GM23338 (cell line): ENCODE measurements at regions not wholly inside any gene's neighbourhood (a gene's known extent, or its start where the extent isn't known, plus 50 kb on each side); places are given as distances from the start of the nearest gene placed in this dataset.

ENCODE experiments used
- ATAC-seq: fragments of 200-7000 bp; cut with Tn5 transposase; 3 replicates; pipeline ENCODE4 v1.9.1; 2020
- DNase-seq: peaks from one replicate; pipeline ENCODE4 v3.0.0-alpha.2; 2015; ENCODE audit warnings: low spot score
- H2AFZ ChIP-seq: fragments of 200-600 bp; sonication (generic); 2 replicates; pipeline ENCODE4 v1.8.0; 2016; ENCODE audit warnings: antibody characterized with exemption, mild to moderate bottlenecking, moderate library complexity
- H3F3A ChIP-seq: fragments of 200-600 bp; sonication (generic); replicated peaks from 2 replicates; pipeline ENCODE4 v1.8.0; 2017; ENCODE audit warnings: antibody characterized with exemption, mixed run types, low read depth
- H3K27ac ChIP-seq: fragments of 200-600 bp; sonication (generic); 2 replicates; pipeline ENCODE4 v1.6.1; 2016; ENCODE audit warnings: low read depth
- H3K27me3 ChIP-seq: fragments of 200-600 bp; sonication (generic); 2 replicates; pipeline ENCODE4 v1.8.0; 2016; ENCODE audit warnings: mild to moderate bottlenecking, mixed run types, moderate library complexity; ENCODE audit not compliant: insufficient read depth
- H3K36me3 ChIP-seq: fragments of 200-600 bp; sonication (generic); 2 replicates; pipeline ENCODE4 v1.8.0; 2016; ENCODE audit warnings: mild to moderate bottlenecking; ENCODE audit not compliant: insufficient read depth
- H3K4me1 ChIP-seq: fragments of 200-600 bp; sonication (generic); 2 replicates; pipeline ENCODE4 v1.8.0; 2016; ENCODE audit warnings: mild to moderate bottlenecking, moderate library complexity; ENCODE audit not compliant: insufficient read depth
- H3K4me2 ChIP-seq: fragments of 200-600 bp; sonication (generic); 2 replicates; pipeline ENCODE4 v1.7.1; 2017; ENCODE audit warnings: mixed run types
- H3K4me3 ChIP-seq: fragments of 200-600 bp; sonication (generic); 2 replicates; pipeline ENCODE4 v1.6.1; 2016; ENCODE audit warnings: mixed run types
- H3K79me2 ChIP-seq: fragments of 200-600 bp; sonication (generic); replicated peaks from 2 replicates; pipeline ENCODE4 v1.8.0; 2017; ENCODE audit warnings: mild to moderate bottlenecking; ENCODE audit not compliant: insufficient read depth
- H3K9me2 ChIP-seq: fragments of 200-600 bp; sonication (generic); 2 replicates; pipeline ENCODE4 v1.8.0; 2017; ENCODE audit not compliant: insufficient read depth
- H4K20me1 ChIP-seq: fragments of 200-600 bp; sonication (generic); replicated peaks from 2 replicates; pipeline ENCODE4 v1.8.0; 2017; ENCODE audit warnings: mild to moderate bottlenecking; ENCODE audit not compliant: insufficient read depth
- H3K27ac Mint-ChIP-seq: 2 replicates; pipeline ENCODE4 v1.8.0; 2020; ENCODE audit warnings: inconsistent platforms, mild to moderate bottlenecking, moderate library complexity, mixed read lengths
- H3K27me3 Mint-ChIP-seq: 3 replicates; pipeline ENCODE4 v1.8.0; 2022; ENCODE audit warnings: low read depth, mild to moderate bottlenecking, moderate library complexity, mixed read lengths, inconsistent platforms; ENCODE audit not compliant: insufficient read depth, poor library complexity
- H3K36me3 Mint-ChIP-seq: 3 replicates; pipeline ENCODE4 v1.8.0; 2021; ENCODE audit warnings: low read depth, mild to moderate bottlenecking, inconsistent platforms, moderate library complexity, mixed read lengths
- H3K4me1 Mint-ChIP-seq: 3 replicates; pipeline ENCODE4 v1.8.0; 2020; ENCODE audit warnings: mild to moderate bottlenecking, inconsistent platforms, mixed read lengths
- H3K4me3 Mint-ChIP-seq: 3 replicates; pipeline ENCODE4 v1.8.0; 2021; ENCODE audit warnings: moderate library complexity, mild to moderate bottlenecking, inconsistent platforms, mixed read lengths
- H3K9me3 Mint-ChIP-seq: 3 replicates; pipeline ENCODE4 v1.8.0; 2020; ENCODE audit warnings: moderate library complexity, mild to moderate bottlenecking, inconsistent platforms, mixed read lengths
- CREB1 ChIP-seq: fragments of 250-450 bp; sonication (Bioruptor Pico); IDR thresholded peaks from 2 replicates; pipeline ENCODE4 v1.5.0; 2020; ENCODE audit warnings: low read depth, mild to moderate bottlenecking, moderate library complexity
- EZH2 ChIP-seq: fragments of 200-600 bp; sonication (generic); IDR thresholded peaks from one replicate; pipeline ENCODE4 v1.8.0; 2017; ENCODE audit warnings: antibody characterized with exemption, mild to moderate bottlenecking, low read depth; ENCODE audit not compliant: unreplicated experiment
- EZH2phosphoT487 ChIP-seq: fragments of 200-600 bp; sonication (generic); IDR thresholded peaks from one replicate; pipeline ENCODE4 v1.8.1; 2018; ENCODE audit warnings: antibody characterized with exemption; ENCODE audit not compliant: unreplicated experiment
- JUNB ChIP-seq: IDR thresholded peaks from one replicate; pipeline ENCODE4 v1.6.1; 2016; ENCODE audit warnings: antibody characterized with exemption; ENCODE audit not compliant: unreplicated experiment
- NANOG ChIP-seq: IDR thresholded peaks from 2 replicates; pipeline ENCODE4 v1.6.1; 2016; ENCODE audit warnings: antibody characterized with exemption, borderline replicate concordance
- POLR2AphosphoS5 ChIP-seq: IDR thresholded peaks from 2 replicates; pipeline ENCODE4 v1.6.1; 2016; ENCODE audit warnings: antibody characterized with exemption, low read depth
- STAT1 ChIP-seq: IDR thresholded peaks from one replicate; pipeline ENCODE4 v1.6.1; 2016; ENCODE audit warnings: antibody characterized with exemption; ENCODE audit not compliant: unreplicated experiment
- ZNF114 ChIP-seq: fragments of 250-450 bp; sonication (Bioruptor Pico); IDR thresholded peaks from 2 replicates; pipeline ENCODE4 v1.5.0; 2020; ENCODE audit warnings: mild to moderate bottlenecking, moderate library complexity
- ZNF331 ChIP-seq: fragments of 250-450 bp; sonication (Bioruptor Pico); IDR thresholded peaks from 2 replicates; pipeline ENCODE4 v1.5.0; 2020; ENCODE audit warnings: low read depth, mild to moderate bottlenecking, moderate library complexity
- TF ChIP-seq, protein P1 (sequence below): IDR thresholded peaks from one replicate; pipeline ENCODE4 v1.6.1; 2018; ENCODE audit warnings: antibody characterized with exemption; ENCODE audit not compliant: unreplicated experiment
- TF ChIP-seq, protein P2 (sequence below): fragments of 250-450 bp; sonication (Bioruptor Pico); IDR thresholded peaks from 2 replicates; pipeline ENCODE4 v1.5.0; 2020; ENCODE audit warnings: mild to moderate bottlenecking, moderate library complexity
- TF ChIP-seq, protein P3 (sequence below): IDR thresholded peaks from 2 replicates; pipeline ENCODE4 v1.6.1; 2016; ENCODE audit warnings: antibody characterized with exemption
- TF ChIP-seq, protein P4 (sequence below), 2 experiments: fragments of 200-600 bp in 1 of 2; sonication (generic) in 1 of 2; conservative IDR thresholded peaks; 2 replicates each; pipeline versions ENCODE4 v1.5.1 to v1.6.1; 2016 to 2017; ENCODE audit warnings: antibody characterized with exemption in 2 of 2, low read depth in 2 of 2, mild to moderate bottlenecking in 2 of 2, moderate library complexity in 1 of 2

DNA sequence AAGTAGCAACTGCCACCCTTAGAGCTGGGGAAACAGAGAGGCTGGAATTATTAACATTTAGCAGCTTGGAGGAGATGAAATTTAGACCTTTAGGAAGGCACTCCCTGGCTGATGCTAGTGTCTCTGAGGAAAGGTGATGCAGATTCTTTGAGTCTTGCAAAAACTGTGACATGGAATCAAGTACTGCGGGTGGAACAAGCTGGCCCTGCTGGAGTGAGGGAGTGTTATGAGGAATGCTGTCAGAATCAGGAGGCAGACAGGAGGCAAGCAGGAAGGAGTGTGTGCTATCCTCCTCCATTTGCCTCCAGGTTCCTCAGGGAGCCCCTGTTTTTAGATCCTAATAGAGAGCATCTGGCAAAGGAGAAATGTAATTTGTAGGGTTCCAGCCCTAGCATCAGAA lies 391.7 kb upstream of the PITX2 start:
- Mint-ChIP-seq H3K36me3 (no peaks in the 10 kb centered on the region), H3K27me3 (peaks cover 1% of the 10 kb centered on the region), H3K9me3 (no peaks in the 10 kb centered on the region), H3K27ac (no peak overlapping the region), H3K4me1 (peaks cover 7% of the 10 kb centered on the region; the same call in 2 of the 3 replicates), H3K4me3 (no peak overlapping the region)
- no peaks in the 10 kb centered on the region for H4K20me1 ChIP-seq
- H3K9me2 ChIP-seq: no peaks in the 10 kb centered on the region
- no peak overlapping the region for H3K27ac ChIP-seq
- no peak for DNase-seq
- no peaks in the 10 kb centered on the region for H3K79me2 ChIP-seq
- TF ChIP-seq POLR2AphosphoS5 (no peak), EZH2phosphoT487 (no peak), ZNF331 (CRISPR knock-in tag) (no peak), CREB1 (CRISPR knock-in tag) (no peak), JUNB (no peak), ZNF114 (CRISPR knock-in tag) (no peak), NANOG (no peak), STAT1 (no peak), EZH2 (no peak)
- TF ChIP-seq, protein P1, sequence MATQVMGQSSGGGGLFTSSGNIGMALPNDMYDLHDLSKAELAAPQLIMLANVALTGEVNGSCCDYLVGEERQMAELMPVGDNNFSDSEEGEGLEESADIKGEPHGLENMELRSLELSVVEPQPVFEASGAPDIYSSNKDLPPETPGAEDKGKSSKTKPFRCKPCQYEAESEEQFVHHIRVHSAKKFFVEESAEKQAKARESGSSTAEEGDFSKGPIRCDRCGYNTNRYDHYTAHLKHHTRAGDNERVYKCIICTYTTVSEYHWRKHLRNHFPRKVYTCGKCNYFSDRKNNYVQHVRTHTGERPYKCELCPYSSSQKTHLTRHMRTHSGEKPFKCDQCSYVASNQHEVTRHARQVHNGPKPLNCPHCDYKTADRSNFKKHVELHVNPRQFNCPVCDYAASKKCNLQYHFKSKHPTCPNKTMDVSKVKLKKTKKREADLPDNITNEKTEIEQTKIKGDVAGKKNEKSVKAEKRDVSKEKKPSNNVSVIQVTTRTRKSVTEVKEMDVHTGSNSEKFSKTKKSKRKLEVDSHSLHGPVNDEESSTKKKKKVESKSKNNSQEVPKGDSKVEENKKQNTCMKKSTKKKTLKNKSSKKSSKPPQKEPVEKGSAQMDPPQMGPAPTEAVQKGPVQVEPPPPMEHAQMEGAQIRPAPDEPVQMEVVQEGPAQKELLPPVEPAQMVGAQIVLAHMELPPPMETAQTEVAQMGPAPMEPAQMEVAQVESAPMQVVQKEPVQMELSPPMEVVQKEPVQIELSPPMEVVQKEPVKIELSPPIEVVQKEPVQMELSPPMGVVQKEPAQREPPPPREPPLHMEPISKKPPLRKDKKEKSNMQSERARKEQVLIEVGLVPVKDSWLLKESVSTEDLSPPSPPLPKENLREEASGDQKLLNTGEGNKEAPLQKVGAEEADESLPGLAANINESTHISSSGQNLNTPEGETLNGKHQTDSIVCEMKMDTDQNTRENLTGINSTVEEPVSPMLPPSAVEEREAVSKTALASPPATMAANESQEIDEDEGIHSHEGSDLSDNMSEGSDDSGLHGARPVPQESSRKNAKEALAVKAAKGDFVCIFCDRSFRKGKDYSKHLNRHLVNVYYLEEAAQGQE: no peak
- TF ChIP-seq, protein P2, sequence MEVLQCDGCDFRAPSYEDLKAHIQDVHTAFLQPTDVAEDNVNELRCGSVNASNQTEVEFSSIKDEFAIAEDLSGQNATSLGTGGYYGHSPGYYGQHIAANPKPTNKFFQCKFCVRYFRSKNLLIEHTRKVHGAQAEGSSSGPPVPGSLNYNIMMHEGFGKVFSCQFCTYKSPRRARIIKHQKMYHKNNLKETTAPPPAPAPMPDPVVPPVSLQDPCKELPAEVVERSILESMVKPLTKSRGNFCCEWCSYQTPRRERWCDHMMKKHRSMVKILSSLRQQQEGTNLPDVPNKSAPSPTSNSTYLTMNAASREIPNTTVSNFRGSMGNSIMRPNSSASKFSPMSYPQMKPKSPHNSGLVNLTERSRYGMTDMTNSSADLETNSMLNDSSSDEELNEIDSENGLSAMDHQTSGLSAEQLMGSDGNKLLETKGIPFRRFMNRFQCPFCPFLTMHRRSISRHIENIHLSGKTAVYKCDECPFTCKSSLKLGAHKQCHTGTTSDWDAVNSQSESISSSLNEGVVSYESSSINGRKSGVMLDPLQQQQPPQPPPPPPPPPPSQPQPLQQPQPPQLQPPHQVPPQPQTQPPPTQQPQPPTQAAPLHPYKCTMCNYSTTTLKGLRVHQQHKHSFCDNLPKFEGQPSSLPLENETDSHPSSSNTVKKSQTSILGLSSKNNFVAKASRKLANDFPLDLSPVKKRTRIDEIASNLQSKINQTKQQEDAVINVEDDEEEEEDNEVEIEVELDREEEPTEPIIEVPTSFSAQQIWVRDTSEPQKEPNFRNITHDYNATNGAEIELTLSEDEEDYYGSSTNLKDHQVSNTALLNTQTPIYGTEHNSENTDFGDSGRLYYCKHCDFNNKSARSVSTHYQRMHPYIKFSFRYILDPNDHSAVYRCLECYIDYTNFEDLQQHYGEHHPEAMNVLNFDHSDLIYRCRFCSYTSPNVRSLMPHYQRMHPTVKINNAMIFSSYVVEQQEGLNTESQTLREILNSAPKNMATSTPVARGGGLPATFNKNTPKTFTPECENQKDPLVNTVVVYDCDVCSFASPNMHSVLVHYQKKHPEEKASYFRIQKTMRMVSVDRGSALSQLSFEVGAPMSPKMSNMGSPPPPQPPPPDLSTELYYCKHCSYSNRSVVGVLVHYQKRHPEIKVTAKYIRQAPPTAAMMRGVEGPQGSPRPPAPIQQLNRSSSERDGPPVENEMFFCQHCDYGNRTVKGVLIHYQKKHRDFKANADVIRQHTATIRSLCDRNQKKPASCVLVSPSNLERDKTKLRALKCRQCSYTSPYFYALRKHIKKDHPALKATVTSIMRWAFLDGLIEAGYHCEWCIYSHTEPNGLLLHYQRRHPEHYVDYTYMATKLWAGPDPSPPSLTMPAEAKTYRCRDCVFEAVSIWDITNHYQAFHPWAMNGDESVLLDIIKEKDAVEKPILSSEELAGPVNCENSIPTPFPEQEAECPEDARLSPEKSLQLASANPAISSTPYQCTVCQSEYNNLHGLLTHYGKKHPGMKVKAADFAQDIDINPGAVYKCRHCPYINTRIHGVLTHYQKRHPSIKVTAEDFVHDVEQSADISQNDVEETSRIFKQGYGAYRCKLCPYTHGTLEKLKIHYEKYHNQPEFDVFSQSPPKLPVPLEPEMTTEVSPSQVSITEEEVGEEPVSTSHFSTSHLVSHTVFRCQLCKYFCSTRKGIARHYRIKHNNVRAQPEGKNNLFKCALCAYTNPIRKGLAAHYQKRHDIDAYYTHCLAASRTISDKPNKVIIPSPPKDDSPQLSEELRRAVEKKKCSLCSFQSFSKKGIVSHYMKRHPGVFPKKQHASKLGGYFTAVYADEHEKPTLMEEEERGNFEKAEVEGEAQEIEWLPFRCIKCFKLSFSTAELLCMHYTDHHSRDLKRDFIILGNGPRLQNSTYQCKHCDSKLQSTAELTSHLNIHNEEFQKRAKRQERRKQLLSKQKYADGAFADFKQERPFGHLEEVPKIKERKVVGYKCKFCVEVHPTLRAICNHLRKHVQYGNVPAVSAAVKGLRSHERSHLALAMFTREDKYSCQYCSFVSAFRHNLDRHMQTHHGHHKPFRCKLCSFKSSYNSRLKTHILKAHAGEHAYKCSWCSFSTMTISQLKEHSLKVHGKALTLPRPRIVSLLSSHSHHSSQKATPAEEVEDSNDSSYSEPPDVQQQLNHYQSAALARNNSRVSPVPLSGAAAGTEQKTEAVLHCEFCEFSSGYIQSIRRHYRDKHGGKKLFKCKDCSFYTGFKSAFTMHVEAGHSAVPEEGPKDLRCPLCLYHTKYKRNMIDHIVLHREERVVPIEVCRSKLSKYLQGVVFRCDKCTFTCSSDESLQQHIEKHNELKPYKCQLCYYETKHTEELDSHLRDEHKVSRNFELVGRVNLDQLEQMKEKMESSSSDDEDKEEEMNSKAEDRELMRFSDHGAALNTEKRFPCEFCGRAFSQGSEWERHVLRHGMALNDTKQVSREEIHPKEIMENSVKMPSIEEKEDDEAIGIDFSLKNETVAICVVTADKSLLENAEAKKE (CRISPR knock-in tag): no peak
- TF ChIP-seq, protein P3, sequence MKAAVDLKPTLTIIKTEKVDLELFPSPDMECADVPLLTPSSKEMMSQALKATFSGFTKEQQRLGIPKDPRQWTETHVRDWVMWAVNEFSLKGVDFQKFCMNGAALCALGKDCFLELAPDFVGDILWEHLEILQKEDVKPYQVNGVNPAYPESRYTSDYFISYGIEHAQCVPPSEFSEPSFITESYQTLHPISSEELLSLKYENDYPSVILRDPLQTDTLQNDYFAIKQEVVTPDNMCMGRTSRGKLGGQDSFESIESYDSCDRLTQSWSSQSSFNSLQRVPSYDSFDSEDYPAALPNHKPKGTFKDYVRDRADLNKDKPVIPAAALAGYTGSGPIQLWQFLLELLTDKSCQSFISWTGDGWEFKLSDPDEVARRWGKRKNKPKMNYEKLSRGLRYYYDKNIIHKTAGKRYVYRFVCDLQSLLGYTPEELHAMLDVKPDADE: no peak
- TF ChIP-seq, protein P4, sequence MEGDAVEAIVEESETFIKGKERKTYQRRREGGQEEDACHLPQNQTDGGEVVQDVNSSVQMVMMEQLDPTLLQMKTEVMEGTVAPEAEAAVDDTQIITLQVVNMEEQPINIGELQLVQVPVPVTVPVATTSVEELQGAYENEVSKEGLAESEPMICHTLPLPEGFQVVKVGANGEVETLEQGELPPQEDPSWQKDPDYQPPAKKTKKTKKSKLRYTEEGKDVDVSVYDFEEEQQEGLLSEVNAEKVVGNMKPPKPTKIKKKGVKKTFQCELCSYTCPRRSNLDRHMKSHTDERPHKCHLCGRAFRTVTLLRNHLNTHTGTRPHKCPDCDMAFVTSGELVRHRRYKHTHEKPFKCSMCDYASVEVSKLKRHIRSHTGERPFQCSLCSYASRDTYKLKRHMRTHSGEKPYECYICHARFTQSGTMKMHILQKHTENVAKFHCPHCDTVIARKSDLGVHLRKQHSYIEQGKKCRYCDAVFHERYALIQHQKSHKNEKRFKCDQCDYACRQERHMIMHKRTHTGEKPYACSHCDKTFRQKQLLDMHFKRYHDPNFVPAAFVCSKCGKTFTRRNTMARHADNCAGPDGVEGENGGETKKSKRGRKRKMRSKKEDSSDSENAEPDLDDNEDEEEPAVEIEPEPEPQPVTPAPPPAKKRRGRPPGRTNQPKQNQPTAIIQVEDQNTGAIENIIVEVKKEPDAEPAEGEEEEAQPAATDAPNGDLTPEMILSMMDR (conservative IDR thresholded peaks at IDR 0.05; ENCODE audit: low read depth in 2 of 2): no peak
- H3K27me3 ChIP-seq: no peaks in the 10 kb centered on the region
- H2AFZ ChIP-seq: no peak overlapping the region
- no peaks in the 10 kb centered on the region for H3F3A ChIP-seq
- no peak overlapping the region for H3K4me2 ChIP-seq
- no peak overlapping the region for H3K4me3 ChIP-seq
- ATAC-seq: peak; percentile 43; the same call in 1 of the 3 replicates
- H3K36me3 ChIP-seq: no peaks in the 10 kb centered on the region
- H3K4me1 ChIP-seq: no peaks in the 10 kb centered on the region
